A673 (cell line): ENCODE measurements at regions not wholly inside any gene's neighbourhood (a gene's known extent, or its start where the extent isn't known, plus 50 kb on each side); places are given as distances from the start of the nearest gene placed in this dataset.

Experiments
- BruUV-seq: library from RNA; stranded (reverse); fragments of 400-500 nt; replicated peaks from 2 replicates; lab custom pipeline; 2021; lab: Mats Ljungman, UMichigan
- CTCF ChIA-PET: fragments of 300-600 bp; sonication (Branson Sonifier 250); formaldehyde crosslinking; loops from one replicate; lab custom pipeline; 2022; ENCODE audit warnings: antibody characterized with exemption; lab: Charles Lee
- POLR2A ChIA-PET: fragments of 300-600 bp; sonication (Branson Sonifier 250); formaldehyde crosslinking; loops from one replicate; lab custom pipeline; 2022; ENCODE audit warnings: antibody characterized with exemption; ENCODE audit not compliant: low non-redundant PET; lab: Charles Lee
- DNase-seq: peaks from one replicate; pipeline ENCODE4 v3.0.0-alpha.2; 2015; ENCODE audit warnings: low spot score
- H3K27ac ChIP-seq: fragments of 200-600 bp; sonication (generic); 2 replicates; pipeline ENCODE4 v1.5.1; 2016; ENCODE audit warnings: mixed run types, low read depth, mild to moderate bottlenecking, mixed read lengths, antibody characterized with exemption, low read length; ENCODE audit not compliant: poor library complexity, severe bottlenecking
- H3K27me3 ChIP-seq: fragments of 200-600 bp; sonication (generic); replicated peaks from 2 replicates; pipeline ENCODE4 v1.6.1; 2017; ENCODE audit warnings: mixed run types, low read depth, mild to moderate bottlenecking, mixed read lengths, antibody characterized with exemption, low read length; ENCODE audit not compliant: insufficient read depth, poor library complexity
- H3K36me3 ChIP-seq: fragments of 200-600 bp; sonication (generic); 2 replicates; pipeline ENCODE4 v1.6.1; 2016; ENCODE audit warnings: mixed run types, mild to moderate bottlenecking, mixed read lengths, antibody characterized with exemption, low read length; ENCODE audit not compliant: insufficient read depth, poor library complexity, severe bottlenecking
- H3K4me1 ChIP-seq: fragments of 200-600 bp; sonication (generic); 2 replicates; pipeline ENCODE4 v1.6.1; 2017; ENCODE audit warnings: mixed run types, mild to moderate bottlenecking, mixed read lengths, antibody characterized with exemption, low read length; ENCODE audit not compliant: insufficient read depth, poor library complexity, severe bottlenecking
- H3K4me3 ChIP-seq: fragments of 200-600 bp; sonication (generic); 2 replicates; pipeline ENCODE4 v1.5.1; 2016; ENCODE audit warnings: low read depth, mixed run types, mild to moderate bottlenecking, mixed read lengths, low read length; ENCODE audit not compliant: poor library complexity, severe bottlenecking
- H3K9me3 ChIP-seq: fragments of 200-600 bp; sonication (generic); 2 replicates; pipeline ENCODE4 v1.6.1; 2016; ENCODE audit warnings: mixed run types, low read depth, mild to moderate bottlenecking, mixed read lengths, antibody characterized with exemption, low read length; ENCODE audit not compliant: poor library complexity, severe bottlenecking
- CTCF ChIP-seq: fragments of 300-800, 200-600 bp; sonication (generic); conservative IDR thresholded peaks from 2 replicates; pipeline ENCODE4 v1.5.1; 2017; ENCODE audit warnings: low read depth, mild to moderate bottlenecking, antibody characterized with exemption, low read length, moderate library complexity, mixed read lengths
- EZH2 ChIP-seq: fragments of 200-600 bp; sonication (generic); IDR thresholded peaks from 2 replicates; pipeline ENCODE4 v1.6.1; 2017; ENCODE audit warnings: borderline replicate concordance, low read depth, mild to moderate bottlenecking, mixed read lengths, antibody characterized with exemption, low read length; ENCODE audit not compliant: poor library complexity, severe bottlenecking
- intact Hi-C: fragments of 100-400 bp; cut with micrococcal nuclease; formaldehyde crosslinking; loops from one replicate; pipeline ENCODE4 v1.10.0; 2022; ENCODE audit not compliant: unreplicated experiment

- no peaks in the 10 kb centered on the region for H3K27me3 ChIP-seq
- CTCF ChIA-PET = no interaction called here
- no peak overlapping the region for H3K27ac ChIP-seq
- H3K36me3 ChIP-seq = no peaks in the 10 kb centered on the region
- intact Hi-C loops = no loop called here
- no peak for DNase-seq
- no peak overlapping the region for H3K4me3 ChIP-seq
- TF ChIP-seq EZH2 = no peak
- TF ChIP-seq CTCF = no peak
- POLR2A ChIA-PET = no interaction called here
- BruUV-seq = no TSS peak
- H3K4me1 ChIP-seq = no peaks in the 10 kb centered on the region
- H3K9me3 ChIP-seq = no peaks in the 10 kb centered on the region
Measured at GRCh38 chr5:173714551-173715428, 98.3 kb upstream of the BOD1 start.

GRCh38 chr5:173715607-173716006 is 99.2 kb upstream of the BOD1 start:
- no peaks in the 10 kb centered on the region for H3K27me3 ChIP-seq
- BruUV-seq = no TSS peak
- intact Hi-C loops = no loop called here
- no peak overlapping the region for H3K27ac ChIP-seq
- H3K36me3 ChIP-seq = no peaks in the 10 kb centered on the region
- H3K4me1 ChIP-seq = no peaks in the 10 kb centered on the region
- TF ChIP-seq EZH2 (no peak), CTCF (no peak)
- POLR2A ChIA-PET = no interaction called here
- CTCF ChIA-PET = no interaction called here
- no peak for DNase-seq
- no peak overlapping the region for H3K4me3 ChIP-seq
- no peaks in the 10 kb centered on the region for H3K9me3 ChIP-seq

- Histone ChIP-seq H3K36me3 (no peaks in the 10 kb centered on the region), H3K4me3 (no peak overlapping the region), H3K27ac (no peak overlapping the region), H3K27me3 (no peaks in the 10 kb centered on the region), H3K4me1 (no peaks in the 10 kb centered on the region), H3K9me3 (no peaks in the 10 kb centered on the region)
- no TSS peak for BruUV-seq
- TF ChIP-seq EZH2 (no peak), CTCF (no peak)
- no peak for DNase-seq
- POLR2A ChIA-PET = no interaction called here
- CTCF ChIA-PET = no interaction called here
- intact Hi-C loops = no loop called here
Measured at GRCh38 chr5:173716058-173716682, 99.7 kb upstream of the BOD1 start.
